HL-60 (cell line): ENCODE measurements at regions not wholly inside any gene's neighbourhood (a gene's known extent, or its start where the extent isn't known, plus 50 kb on each side); places are given as distances from the start of the nearest gene placed in this dataset.

ENCODE experiments used
- CTCF ChIP-seq: IDR thresholded peaks from one replicate; pipeline ENCODE4 v1.5.1; 2011; ENCODE audit warnings: low read length, control low read depth, inconsistent platforms; ENCODE audit not compliant: insufficient read depth
- GABPA ChIP-seq: IDR thresholded peaks from 2 replicates; pipeline ENCODE4 v1.6.1; 2012; ENCODE audit warnings: low read depth
- POLR2AphosphoS5 ChIP-seq: IDR thresholded peaks from 2 replicates; pipeline ENCODE4 v1.6.1; 2012; ENCODE audit warnings: low read depth
- SPI1 ChIP-seq: IDR thresholded peaks from 2 replicates; pipeline ENCODE4 v1.6.1; 2012; ENCODE audit warnings: low read depth, mild to moderate bottlenecking, borderline replicate concordance
- TF ChIP-seq, protein P1 (sequence below): IDR thresholded peaks from 2 replicates; pipeline ENCODE4 v1.6.1; 2012; ENCODE audit warnings: low read depth; ENCODE audit not compliant: insufficient replicate concordance

DNA sequence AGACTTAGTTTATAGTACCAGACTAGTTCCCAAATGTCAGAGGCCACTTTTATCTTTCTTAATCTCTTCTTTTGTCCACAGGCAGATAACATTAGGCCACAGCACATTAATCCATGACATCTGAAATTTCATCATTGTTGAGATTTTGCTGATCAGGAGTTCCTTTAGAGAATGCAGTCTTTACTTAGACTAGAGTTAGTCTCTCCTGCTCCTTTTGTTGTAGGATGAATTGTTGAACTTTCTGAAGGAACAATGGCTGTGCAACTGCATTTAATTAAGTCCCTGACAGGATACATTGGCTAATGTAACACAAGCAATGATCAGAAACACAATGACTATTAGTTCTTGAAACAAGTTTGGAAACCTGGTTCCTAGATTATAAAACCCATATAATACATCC, 266.3 kb downstream of the PCDH20 start:
- TF ChIP-seq POLR2AphosphoS5 (no peak), CTCF (no peak), SPI1 (no peak), GABPA (no peak)
- TF ChIP-seq, protein P1, sequence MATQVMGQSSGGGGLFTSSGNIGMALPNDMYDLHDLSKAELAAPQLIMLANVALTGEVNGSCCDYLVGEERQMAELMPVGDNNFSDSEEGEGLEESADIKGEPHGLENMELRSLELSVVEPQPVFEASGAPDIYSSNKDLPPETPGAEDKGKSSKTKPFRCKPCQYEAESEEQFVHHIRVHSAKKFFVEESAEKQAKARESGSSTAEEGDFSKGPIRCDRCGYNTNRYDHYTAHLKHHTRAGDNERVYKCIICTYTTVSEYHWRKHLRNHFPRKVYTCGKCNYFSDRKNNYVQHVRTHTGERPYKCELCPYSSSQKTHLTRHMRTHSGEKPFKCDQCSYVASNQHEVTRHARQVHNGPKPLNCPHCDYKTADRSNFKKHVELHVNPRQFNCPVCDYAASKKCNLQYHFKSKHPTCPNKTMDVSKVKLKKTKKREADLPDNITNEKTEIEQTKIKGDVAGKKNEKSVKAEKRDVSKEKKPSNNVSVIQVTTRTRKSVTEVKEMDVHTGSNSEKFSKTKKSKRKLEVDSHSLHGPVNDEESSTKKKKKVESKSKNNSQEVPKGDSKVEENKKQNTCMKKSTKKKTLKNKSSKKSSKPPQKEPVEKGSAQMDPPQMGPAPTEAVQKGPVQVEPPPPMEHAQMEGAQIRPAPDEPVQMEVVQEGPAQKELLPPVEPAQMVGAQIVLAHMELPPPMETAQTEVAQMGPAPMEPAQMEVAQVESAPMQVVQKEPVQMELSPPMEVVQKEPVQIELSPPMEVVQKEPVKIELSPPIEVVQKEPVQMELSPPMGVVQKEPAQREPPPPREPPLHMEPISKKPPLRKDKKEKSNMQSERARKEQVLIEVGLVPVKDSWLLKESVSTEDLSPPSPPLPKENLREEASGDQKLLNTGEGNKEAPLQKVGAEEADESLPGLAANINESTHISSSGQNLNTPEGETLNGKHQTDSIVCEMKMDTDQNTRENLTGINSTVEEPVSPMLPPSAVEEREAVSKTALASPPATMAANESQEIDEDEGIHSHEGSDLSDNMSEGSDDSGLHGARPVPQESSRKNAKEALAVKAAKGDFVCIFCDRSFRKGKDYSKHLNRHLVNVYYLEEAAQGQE = no peak
